Epidermal melanocyte (primary cell): ENCODE measurements at regions not wholly inside any gene's neighbourhood (a gene's known extent, or its start where the extent isn't known, plus 50 kb on each side); places are given as distances from the start of the nearest gene placed in this dataset.

Experiments used
- DNase-seq: peaks from one replicate; pipeline ENCODE4 v3.0.0; 2011; ENCODE audit warnings: low spot score; ENCODE audit not compliant: insufficient read length

GRCh38 chr13:90757127-90757680 lies 590.3 kb upstream of the MIR17HG start:
- no peak for DNase-seq

- DNase-seq: no peak
Measured at GRCh38 chr13:90760639-90761038, 586.8 kb upstream of the MIR17HG start.

- no peak for DNase-seq
Measured at GRCh38 chr13:90763476-90764150, 583.9 kb upstream of the MIR17HG start.

GRCh38 chr13:90766386-90766902 lies 581.0 kb upstream of the MIR17HG start:
- DNase-seq: no peak

GRCh38 chr13:90768116-90768515 lies 579.4 kb upstream of the MIR17HG start:
- no peak for DNase-seq

- no peak for DNase-seq
Measured at GRCh38 chr13:90769387-90769786, 578.1 kb upstream of the MIR17HG start.

- DNase-seq: no peak
Measured at GRCh38 chr13:90770334-90770733, 577.2 kb upstream of the MIR17HG start.

GRCh38 chr13:90773681-90774080 lies 573.8 kb upstream of the MIR17HG start:
- DNase-seq: no peak

- no peak for DNase-seq
Measured at GRCh38 chr13:90776051-90776748, 571.3 kb upstream of the MIR17HG start.

- DNase-seq: no peak
Measured at GRCh38 chr13:90783273-90783672, 564.2 kb upstream of the MIR17HG start.

- no peak for DNase-seq
Measured at GRCh38 chr13:90787007-90787406, 560.5 kb upstream of the MIR17HG start.

- no peak for DNase-seq
Measured at GRCh38 chr13:90792335-90792734, 555.2 kb upstream of the MIR17HG start.

GRCh38 chr13:90793261-90793820 lies 554.1 kb upstream of the MIR17HG start:
- DNase-seq: no peak

- no peak for DNase-seq
Measured at GRCh38 chr13:90796474-90796873, 551.0 kb upstream of the MIR17HG start.

- DNase-seq: no peak
Measured at GRCh38 chr13:90797335-90797734, 550.2 kb upstream of the MIR17HG start.

- DNase-seq: no peak
Measured at GRCh38 chr13:90798381-90798780, 549.1 kb upstream of the MIR17HG start.

GRCh38 chr13:90800082-90800746 lies 547.3 kb upstream of the MIR17HG start:
- no peak for DNase-seq

- DNase-seq: no peak
Measured at GRCh38 chr13:90801621-90802020, 545.9 kb upstream of the MIR17HG start.

GRCh38 chr13:90803210-90803609 lies 544.3 kb upstream of the MIR17HG start:
- DNase-seq: no peak

GRCh38 chr13:90806016-90806615 lies 541.4 kb upstream of the MIR17HG start:
- DNase-seq: no peak

GRCh38 chr13:90806892-90807291 lies 540.6 kb upstream of the MIR17HG start:
- DNase-seq: no peak
